ENCODE measurements at regions not wholly inside any gene's neighbourhood (a gene's known extent, or its start where the extent isn't known, plus 50 kb on each side); places are given as distances from the start of the nearest gene placed in this dataset.
"Not testable (repeated sequence)": the region's sequence is repeated elsewhere in the genome, so short reads cannot be mapped to it uniquely, and the experiment has no call there.

GRCh38 chr14:21796916-21797315, 123.3 kb upstream of the OR4E1 start:
- TF ChIP-seq, protein P1, sequence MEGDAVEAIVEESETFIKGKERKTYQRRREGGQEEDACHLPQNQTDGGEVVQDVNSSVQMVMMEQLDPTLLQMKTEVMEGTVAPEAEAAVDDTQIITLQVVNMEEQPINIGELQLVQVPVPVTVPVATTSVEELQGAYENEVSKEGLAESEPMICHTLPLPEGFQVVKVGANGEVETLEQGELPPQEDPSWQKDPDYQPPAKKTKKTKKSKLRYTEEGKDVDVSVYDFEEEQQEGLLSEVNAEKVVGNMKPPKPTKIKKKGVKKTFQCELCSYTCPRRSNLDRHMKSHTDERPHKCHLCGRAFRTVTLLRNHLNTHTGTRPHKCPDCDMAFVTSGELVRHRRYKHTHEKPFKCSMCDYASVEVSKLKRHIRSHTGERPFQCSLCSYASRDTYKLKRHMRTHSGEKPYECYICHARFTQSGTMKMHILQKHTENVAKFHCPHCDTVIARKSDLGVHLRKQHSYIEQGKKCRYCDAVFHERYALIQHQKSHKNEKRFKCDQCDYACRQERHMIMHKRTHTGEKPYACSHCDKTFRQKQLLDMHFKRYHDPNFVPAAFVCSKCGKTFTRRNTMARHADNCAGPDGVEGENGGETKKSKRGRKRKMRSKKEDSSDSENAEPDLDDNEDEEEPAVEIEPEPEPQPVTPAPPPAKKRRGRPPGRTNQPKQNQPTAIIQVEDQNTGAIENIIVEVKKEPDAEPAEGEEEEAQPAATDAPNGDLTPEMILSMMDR (IDR thresholded peaks at IDR 0.05) = no peak
- no peak overlapping the region for H3K4me3 ChIP-seq
- no peaks in the 10 kb centered on the region for H3K36me3 ChIP-seq
- H3K9me3 ChIP-seq = no peaks in the 10 kb centered on the region
- H3K27me3 ChIP-seq = no peaks in the 10 kb centered on the region
- no peaks in the 10 kb centered on the region for H3K4me1 ChIP-seq
- intact Hi-C loops (cut with DNase I) = no loop called here
- DNase-seq (ENCODE audit: low spot score in 2 of 2) = no peak
- no peak overlapping the region for H3K27ac ChIP-seq

DNA sequence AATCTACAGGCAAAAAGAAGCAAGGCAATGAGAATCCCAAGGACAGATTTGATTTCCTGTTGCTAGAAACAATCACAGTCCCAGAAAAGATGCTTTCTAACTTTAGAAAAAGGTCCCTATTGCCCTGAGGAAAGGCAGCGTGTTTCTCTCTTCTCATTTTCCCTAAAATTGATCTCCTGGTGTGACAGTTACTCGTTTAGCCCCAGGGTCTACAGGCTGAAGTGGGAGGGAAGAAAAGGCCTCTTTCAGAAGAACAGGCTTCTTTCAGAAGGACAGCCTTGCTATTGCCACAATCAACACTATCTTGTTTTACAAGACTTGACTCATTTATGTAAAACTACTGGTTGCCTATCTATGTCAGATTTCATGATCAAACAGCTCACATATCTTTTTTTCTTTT, 121.8 kb upstream of the OR4E1 start:
- Histone ChIP-seq H3K36me3 (no peaks in the 10 kb centered on the region), H3K9me3 (no peaks in the 10 kb centered on the region), H3K27me3 (no peaks in the 10 kb centered on the region), H3K4me1 (no peaks in the 10 kb centered on the region), H3K4me3 (no peak overlapping the region), H3K27ac (no peak overlapping the region)
- intact Hi-C loops (cut with DNase I) = no loop called here
- no peak for DNase-seq (ENCODE audit: low spot score in 2 of 2)
- TF ChIP-seq, protein P1 (IDR thresholded peaks at IDR 0.05) = no peak

DNA sequence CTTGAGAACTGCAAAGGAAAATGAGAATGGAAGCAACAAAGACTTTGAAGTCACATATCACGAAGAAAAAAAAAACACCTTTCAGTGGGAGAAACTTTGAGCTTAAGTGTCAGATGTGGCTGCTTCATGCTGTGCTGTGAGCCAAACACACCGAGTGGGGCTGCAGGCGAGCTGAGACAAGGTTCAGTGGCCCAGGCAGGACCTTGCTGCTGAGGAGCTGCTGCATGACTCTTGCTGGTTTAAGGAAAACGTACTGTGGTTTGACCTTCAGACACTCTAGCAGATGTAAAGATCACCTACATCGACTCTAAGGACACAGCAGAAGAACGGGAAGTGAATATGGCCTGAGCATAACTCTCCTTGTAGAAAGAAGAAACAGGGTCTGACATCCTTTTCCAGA, 118.1 kb upstream of the OR4E1 start:
- Histone ChIP-seq H3K9me3 (no peaks in the 10 kb centered on the region), H3K36me3 (no peaks in the 10 kb centered on the region), H3K4me1 (no peaks in the 10 kb centered on the region), H3K4me3 (no peak overlapping the region), H3K27ac (no peak overlapping the region), H3K27me3 (no peaks in the 10 kb centered on the region)
- intact Hi-C loops (cut with DNase I) = no loop called here
- DNase-seq (ENCODE audit: low spot score in 2 of 2) = no peak
- TF ChIP-seq, protein P1 (IDR thresholded peaks at IDR 0.05) = no peak

- H3K36me3 ChIP-seq; H3K9me3 ChIP-seq; H3K4me1 ChIP-seq; intact Hi-C loops (cut with DNase I); H3K4me3 ChIP-seq; H3K27ac ChIP-seq; H3K27me3 ChIP-seq; DNase-seq (ENCODE audit: low spot score in 2 of 2): not testable (repeated sequence)
These were observed 115.1 kb upstream of the OR4E1 start for GRCh38 chr14:21788687-21789086.

DNA sequence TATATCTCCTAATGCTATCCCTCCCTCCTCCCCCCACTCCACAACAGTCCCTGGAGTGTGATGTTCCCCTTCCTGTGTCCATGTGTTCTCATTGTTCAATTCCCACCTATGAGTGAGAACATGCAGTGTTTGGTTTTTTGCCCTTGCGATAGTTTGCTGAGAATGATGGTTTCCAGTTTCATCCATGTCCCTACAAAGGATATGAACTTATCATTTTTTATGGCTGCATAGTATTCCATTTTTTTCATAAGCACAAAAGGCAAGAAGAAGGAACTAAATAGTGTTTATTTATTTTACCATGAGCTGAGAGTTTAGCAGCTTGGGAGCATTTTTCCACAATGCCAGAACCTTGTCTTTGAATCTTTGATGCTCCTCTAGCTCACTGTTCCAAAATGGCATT, 113.6 kb upstream of the OR4E1 start:
- H3K27ac ChIP-seq; H3K4me3 ChIP-seq; H3K27me3 ChIP-seq; intact Hi-C loops (cut with DNase I); H3K9me3 ChIP-seq; H3K4me1 ChIP-seq; DNase-seq (ENCODE audit: low spot score in 2 of 2); H3K36me3 ChIP-seq: not testable (repeated sequence)

GRCh38 chr14:21781543-21781942, 107.9 kb upstream of the OR4E1 start:
- H3K36me3 ChIP-seq = no peaks in the 10 kb centered on the region
- no peak for DNase-seq (ENCODE audit: low spot score in 2 of 2)
- no peak overlapping the region for H3K4me3 ChIP-seq
- TF ChIP-seq, protein P1 (IDR thresholded peaks at IDR 0.05) = no peak
- no peaks in the 10 kb centered on the region for H3K4me1 ChIP-seq
- H3K9me3 ChIP-seq = no peaks in the 10 kb centered on the region
- intact Hi-C loops (cut with DNase I) = no loop called here
- H3K27ac ChIP-seq = no peak overlapping the region
- no peaks in the 10 kb centered on the region for H3K27me3 ChIP-seq

- TF ChIP-seq, protein P1 (IDR thresholded peaks at IDR 0.05) = no peak
- DNase-seq (ENCODE audit: low spot score in 2 of 2) = no peak
- Histone ChIP-seq H3K36me3 (no peaks in the 10 kb centered on the region), H3K27me3 (no peaks in the 10 kb centered on the region), H3K27ac (no peak overlapping the region), H3K9me3 (no peaks in the 10 kb centered on the region), H3K4me1 (no peaks in the 10 kb centered on the region), H3K4me3 (no peak overlapping the region)
- intact Hi-C loops (cut with DNase I) = no loop called here
These were observed 106.9 kb upstream of the OR4E1 start for GRCh38 chr14:21780429-21781084.

Data from ascending aorta (tissue), 2 donors.